LNCaP clone FGC (cell line): ENCODE measurements at regions not wholly inside any gene's neighbourhood (a gene's known extent, or its start where the extent isn't known, plus 50 kb on each side); places are given as distances from the start of the nearest gene placed in this dataset.

ENCODE experiments used
- DNase-seq: peaks from one replicate; pipeline ENCODE4 v3.0.0-alpha.2; 2011; ENCODE audit warnings: low read depth
- H3K4me3 ChIP-seq: 2 replicates; pipeline ENCODE4 v1.5.1; 2011; ENCODE audit warnings: mild to moderate bottlenecking, low read depth, low read length, control low read depth
- CTCF ChIP-seq: IDR thresholded peaks from 2 replicates; pipeline ENCODE4 v1.5.1; 2012; ENCODE audit warnings: mild to moderate bottlenecking; ENCODE audit not compliant: control insufficient read depth, insufficient read depth; ENCODE audit errors: extremely low read depth

GRCh38 chr15:93497291-93497690 lies 408.3 kb upstream of the RGMA start:
- no peak for TF ChIP-seq CTCF
- no peak for DNase-seq
- no peak overlapping the region for H3K4me3 ChIP-seq

- DNase-seq, result no peak
- no peak for TF ChIP-seq CTCF
- H3K4me3 ChIP-seq, result no peak overlapping the region
Measured at GRCh38 chr15:93496888-93497287, 407.9 kb upstream of the RGMA start.

GRCh38 chr15:93495799-93496637 lies 407.0 kb upstream of the RGMA start:
- no peak overlapping the region for H3K4me3 ChIP-seq
- no peak for DNase-seq
- TF ChIP-seq CTCF, result no peak

- H3K4me3 ChIP-seq, result no peak overlapping the region
- no peak for DNase-seq
- no peak for TF ChIP-seq CTCF
Measured at GRCh38 chr15:93493172-93493571, 404.2 kb upstream of the RGMA start.

GRCh38 chr15:93491291-93491690 lies 402.3 kb upstream of the RGMA start:
- no peak overlapping the region for H3K4me3 ChIP-seq
- no peak for TF ChIP-seq CTCF
- DNase-seq, result no peak

- DNase-seq, result no peak
- no peak for TF ChIP-seq CTCF
- H3K4me3 ChIP-seq, result no peak overlapping the region
Measured at GRCh38 chr15:93488296-93488713, 399.3 kb upstream of the RGMA start.

GRCh38 chr15:93486407-93487117 lies 397.6 kb upstream of the RGMA start:
- H3K4me3 ChIP-seq, result no peak overlapping the region
- no peak for TF ChIP-seq CTCF

More at GRCh38 chr15:93486407-93487117, 397.6 kb upstream of the RGMA start:
- no peak for DNase-seq
